GM10248 (cell line): ENCODE measurements at regions not wholly inside any gene's neighbourhood (a gene's known extent, or its start where the extent isn't known, plus 50 kb on each side); places are given as distances from the start of the nearest gene placed in this dataset.
A peak's percentile ranks its signal among the peaks of the same experiment; 100 is the strongest.

ENCODE experiments used
- CTCF ChIA-PET: fragments of 300-600 bp; sonication (Branson Sonifier 250); formaldehyde crosslinking; extraction: SDS; loops from one replicate; lab custom pipeline; 2021; ENCODE audit warnings: antibody characterized with exemption; lab: Yijun Ruan, JAX
- POLR2A ChIA-PET: fragments of 350-650 bp; sonication (Branson Sonifier 250); formaldehyde crosslinking; extraction: SDS; loops from one replicate; lab custom pipeline; 2020; ENCODE audit warnings: antibody characterized with exemption; lab: Yijun Ruan, JAX
- DNase-seq: peaks from one replicate; pipeline ENCODE4 v3.0.0; 2012; ENCODE audit errors: extremely low spot score
- TF ChIP-seq, protein P1 (sequence below): IDR thresholded peaks from 2 replicates; pipeline ENCODE4 v1.5.1; 2012; ENCODE audit warnings: mild to moderate bottlenecking, low read depth; ENCODE audit errors: extremely low read depth, missing control alignments, control extremely low read depth

GRCh38 chr22:49705216-49705971 is 122.3 kb downstream of the BRD1 start:
- TF ChIP-seq, protein P1, sequence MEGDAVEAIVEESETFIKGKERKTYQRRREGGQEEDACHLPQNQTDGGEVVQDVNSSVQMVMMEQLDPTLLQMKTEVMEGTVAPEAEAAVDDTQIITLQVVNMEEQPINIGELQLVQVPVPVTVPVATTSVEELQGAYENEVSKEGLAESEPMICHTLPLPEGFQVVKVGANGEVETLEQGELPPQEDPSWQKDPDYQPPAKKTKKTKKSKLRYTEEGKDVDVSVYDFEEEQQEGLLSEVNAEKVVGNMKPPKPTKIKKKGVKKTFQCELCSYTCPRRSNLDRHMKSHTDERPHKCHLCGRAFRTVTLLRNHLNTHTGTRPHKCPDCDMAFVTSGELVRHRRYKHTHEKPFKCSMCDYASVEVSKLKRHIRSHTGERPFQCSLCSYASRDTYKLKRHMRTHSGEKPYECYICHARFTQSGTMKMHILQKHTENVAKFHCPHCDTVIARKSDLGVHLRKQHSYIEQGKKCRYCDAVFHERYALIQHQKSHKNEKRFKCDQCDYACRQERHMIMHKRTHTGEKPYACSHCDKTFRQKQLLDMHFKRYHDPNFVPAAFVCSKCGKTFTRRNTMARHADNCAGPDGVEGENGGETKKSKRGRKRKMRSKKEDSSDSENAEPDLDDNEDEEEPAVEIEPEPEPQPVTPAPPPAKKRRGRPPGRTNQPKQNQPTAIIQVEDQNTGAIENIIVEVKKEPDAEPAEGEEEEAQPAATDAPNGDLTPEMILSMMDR = no peak
- ChIA-PET CTCF (no interaction called here), POLR2A (no interaction called here)
- DNase-seq = no peak

- ChIA-PET POLR2A (no interaction called here), CTCF (no interaction called here)
- TF ChIP-seq, protein P1 = no peak
- no peak for DNase-seq
Measured at GRCh38 chr22:49704345-49705215, 123.1 kb downstream of the BRD1 start.

GRCh38 chr22:49703990-49704344 is 123.7 kb downstream of the BRD1 start:
- ChIA-PET CTCF (no interaction called here), POLR2A (no interaction called here)
- TF ChIP-seq, protein P1 = no peak
- no peak for DNase-seq

- ChIA-PET CTCF (no interaction called here), POLR2A (no interaction called here)
- no peak for DNase-seq
- TF ChIP-seq, protein P1 = no peak
Measured at GRCh38 chr22:49703505-49703904, 124.2 kb downstream of the BRD1 start.

DNA sequence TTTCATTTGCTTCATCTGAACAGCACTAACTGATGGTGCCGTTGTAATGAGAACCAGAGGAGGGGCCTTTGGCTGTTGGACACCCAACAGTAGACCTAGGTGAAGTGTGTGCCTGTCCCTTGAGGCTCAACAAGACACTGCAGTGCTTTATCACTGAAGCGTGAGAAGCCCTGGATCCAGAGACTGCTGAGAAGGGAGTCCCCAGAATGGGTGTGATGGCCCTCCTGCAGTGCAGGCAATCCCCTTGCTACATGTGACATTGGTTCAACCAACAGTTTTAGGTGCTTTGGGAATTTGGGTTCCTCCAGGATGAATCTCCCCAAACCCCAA is 125.6 kb downstream of the BRD1 start:
- DNase-seq = no peak
- ChIA-PET POLR2A (no interaction called here), CTCF (interaction anchor here (1.0 kb wide), 1 partner anchor 13 kb away, joined by 3 read pairs; no protein-coding TSS in a partner anchor)
- TF ChIP-seq, protein P1 = no peak

- CTCF ChIA-PET = interaction anchor here (1.0 kb wide), 1 partner anchor 13 kb away, joined by 3 read pairs; no protein-coding TSS in a partner anchor
- POLR2A ChIA-PET = no interaction called here
- no peak for DNase-seq
- TF ChIP-seq, protein P1 = peak; percentile 16
Measured at GRCh38 chr22:49701380-49702067, 126.1 kb downstream of the BRD1 start.
